GM08714 (cell line): ENCODE measurements at regions not wholly inside any gene's neighbourhood (a gene's known extent, or its start where the extent isn't known, plus 50 kb on each side); places are given as distances from the start of the nearest gene placed in this dataset.
"Not testable (repeated sequence)": the region's sequence is repeated elsewhere in the genome, so short reads cannot be mapped to it uniquely, and the experiment has no call there.

ENCODE experiments used
- H3K4me3 ChIP-seq: fragments of 200-500 bp; sonication (Bioruptor generic); 2 replicates; pipeline ENCODE4 v1.5.1; 2014; ENCODE audit warnings: mild to moderate bottlenecking, low read length, inconsistent platforms
- ZNF274 ChIP-seq: IDR thresholded peaks from 2 replicates; pipeline ENCODE4 v1.6.1; 2012; ENCODE audit warnings: mild to moderate bottlenecking, low read depth, low read length

DNA sequence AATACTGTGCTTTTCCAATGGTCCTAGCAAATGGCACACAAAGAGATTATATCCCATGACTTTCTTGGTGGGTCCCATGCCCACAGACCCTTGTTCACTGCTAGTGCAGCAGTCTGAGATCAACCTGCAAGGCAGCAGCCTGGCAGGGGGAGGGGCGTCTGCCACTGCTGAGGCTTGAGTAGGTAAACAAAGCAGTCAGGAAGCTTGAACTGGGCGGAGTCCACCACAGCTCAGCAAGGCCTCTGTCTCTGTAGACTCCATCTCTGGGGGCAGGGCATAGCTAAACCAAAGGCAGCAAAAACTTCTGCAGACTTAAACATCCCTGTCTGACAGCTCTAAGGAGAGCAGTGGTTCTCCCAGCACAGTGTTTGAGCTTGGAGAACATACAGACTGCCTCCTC is 82.9 kb downstream of the ZNF737 start:
- no peak overlapping the region for H3K4me3 ChIP-seq
- no peak for TF ChIP-seq ZNF274

DNA sequence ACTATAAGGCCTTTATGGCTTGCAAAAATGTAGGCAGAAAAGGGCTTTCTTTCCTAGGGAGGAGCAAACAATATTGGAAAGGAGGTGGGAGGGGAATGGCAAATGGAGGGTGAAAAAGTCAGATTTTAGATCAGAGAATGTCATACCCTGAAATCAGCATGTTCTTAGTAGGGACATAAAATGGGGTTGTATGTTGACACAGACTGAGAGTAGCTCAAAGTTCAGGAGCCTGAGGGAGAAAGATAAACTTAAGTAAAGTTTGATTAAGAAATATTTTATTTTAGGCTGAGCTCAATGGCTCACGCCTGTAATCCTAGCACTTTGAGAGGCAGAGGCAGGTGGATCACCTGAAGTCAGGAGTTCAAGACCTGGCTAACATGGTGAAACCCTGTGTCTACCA is 83.8 kb downstream of the ZNF737 start:
- no peak for TF ChIP-seq ZNF274
- H3K4me3 ChIP-seq, result no peak overlapping the region

DNA sequence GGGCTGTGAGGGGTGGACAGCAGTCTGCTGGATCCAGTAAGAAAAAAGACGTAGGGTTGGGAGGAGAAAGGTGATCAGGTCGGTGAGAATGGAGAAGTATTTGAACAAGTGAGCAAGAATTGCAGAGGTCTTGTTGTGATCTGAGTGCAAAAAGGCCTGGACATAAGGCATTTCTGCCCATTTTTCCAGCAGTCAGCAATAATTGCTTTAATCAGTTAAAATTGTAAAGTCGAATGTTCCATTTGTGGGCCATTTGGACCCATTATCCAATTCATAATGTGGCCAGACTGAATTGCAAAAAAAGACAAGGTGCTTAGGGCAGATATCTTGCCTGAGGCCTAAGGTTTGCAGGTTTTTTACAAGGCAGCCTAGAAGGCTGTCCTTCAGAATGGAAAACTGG is 86.1 kb downstream of the ZNF737 start:
- no peak for TF ChIP-seq ZNF274
- H3K4me3 ChIP-seq, result no peak overlapping the region

DNA sequence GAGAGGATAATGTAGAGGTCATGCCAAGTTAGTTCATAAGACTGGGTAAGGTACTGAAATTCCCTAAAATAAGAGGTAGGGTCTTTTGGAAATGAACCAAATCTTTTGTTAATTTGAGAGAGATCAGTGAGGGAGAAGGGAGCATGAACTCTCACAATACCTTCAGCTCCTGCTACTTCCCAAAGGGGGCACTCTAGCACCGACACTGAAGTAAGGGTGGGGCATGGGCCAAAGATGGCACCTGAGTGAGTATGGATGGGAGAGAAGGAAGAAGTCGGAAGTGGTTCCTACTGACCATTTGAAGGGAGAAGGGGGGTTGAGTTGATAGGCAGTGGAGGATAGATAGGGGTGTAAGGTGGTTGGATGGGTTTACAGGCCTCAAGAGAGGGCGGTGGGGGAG is 86.6 kb downstream of the ZNF737 start:
- TF ChIP-seq ZNF274, result no peak
- H3K4me3 ChIP-seq, result no peak overlapping the region

DNA sequence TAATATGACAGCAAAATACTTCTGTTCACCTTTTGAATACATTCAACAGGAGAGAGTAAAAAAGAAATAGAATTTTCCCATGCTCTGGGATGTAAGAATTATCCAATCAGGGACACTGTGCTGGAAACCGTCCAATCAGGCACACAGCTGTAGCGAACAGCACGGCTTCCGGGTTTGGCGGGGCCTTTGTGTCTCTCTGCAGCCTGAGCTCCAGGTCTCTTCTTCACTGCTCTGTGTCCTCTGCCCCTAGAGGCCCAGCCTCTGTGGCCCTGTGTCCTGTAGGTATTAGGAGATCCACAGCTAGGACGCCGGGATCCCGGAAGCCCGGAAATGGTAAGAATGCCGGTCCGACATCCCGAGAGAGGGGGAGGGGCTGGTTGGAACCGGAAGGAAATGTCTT is 92.7 kb downstream of the ZNF737 start:
- TF ChIP-seq ZNF274, result no peak

DNA sequence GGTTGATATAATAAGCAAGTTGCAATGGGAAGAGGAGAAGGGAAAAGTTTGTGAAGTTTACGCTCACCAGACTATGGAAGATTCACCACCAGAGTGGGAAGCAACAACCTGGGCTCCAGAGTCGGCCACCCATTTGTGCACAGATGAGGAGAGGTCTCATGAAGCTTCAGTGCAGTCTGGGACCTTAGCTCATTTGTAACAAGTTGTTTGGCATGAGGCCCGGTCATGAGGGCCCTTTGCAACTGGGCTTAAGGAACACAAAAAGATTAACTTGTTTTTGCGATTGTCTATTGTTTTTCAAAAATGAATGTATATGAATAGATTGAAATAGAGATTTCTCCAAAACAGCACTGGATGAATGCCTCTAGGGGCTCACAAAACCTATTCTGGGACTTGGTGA is 94.2 kb downstream of the ZNF737 start:
- no peak for TF ChIP-seq ZNF274
- no peak overlapping the region for H3K4me3 ChIP-seq

More for the DNA sequence above, 92.7 kb downstream of the ZNF737 start:
- H3K4me3 ChIP-seq, result no peak overlapping the region

- H3K4me3 ChIP-seq, result no peak overlapping the region
- no peak for TF ChIP-seq ZNF274
These were observed 95.0 kb downstream of the ZNF737 start for GRCh38 chr19:20470345-20471135.

GRCh38 chr19:20466638-20466990 is 99.0 kb downstream of the ZNF737 start:
- H3K4me3 ChIP-seq, result not testable (repeated sequence)

- H3K4me3 ChIP-seq, result not testable (repeated sequence)
These were observed 99.5 kb downstream of the ZNF737 start for GRCh38 chr19:20465922-20466637.

DNA sequence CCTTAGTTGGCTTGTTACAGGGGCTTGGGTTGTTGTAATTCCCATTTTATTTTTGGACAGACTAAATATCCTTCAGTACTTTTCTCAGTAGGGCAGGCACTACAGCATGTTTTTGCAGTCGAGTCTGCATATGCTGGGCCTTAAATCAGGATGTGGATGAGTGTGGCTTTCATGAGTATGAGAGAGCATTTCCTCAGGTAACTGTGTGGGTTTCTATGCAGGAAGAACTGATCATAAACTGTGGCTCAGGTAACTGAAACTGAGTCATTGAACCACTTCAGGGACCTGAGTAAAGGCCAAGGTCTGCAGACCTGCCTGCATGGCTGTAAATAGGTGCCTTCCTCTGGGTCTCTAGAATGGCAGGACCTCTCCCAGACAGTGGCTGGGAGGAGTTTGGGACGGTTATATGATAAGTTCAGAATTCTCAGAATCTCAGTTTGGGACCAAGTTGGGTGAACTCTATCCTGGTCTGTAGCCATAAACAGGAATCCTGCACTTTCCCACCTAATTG is 112.1 kb downstream of the ZNF737 start:
- H3K4me3 ChIP-seq, result no peak overlapping the region
- TF ChIP-seq ZNF274, result no peak

- H3K4me3 ChIP-seq, result no peak overlapping the region
- no peak for TF ChIP-seq ZNF274
These were observed 121.2 kb downstream of the ZNF737 start for GRCh38 chr19:20444202-20444885.

DNA sequence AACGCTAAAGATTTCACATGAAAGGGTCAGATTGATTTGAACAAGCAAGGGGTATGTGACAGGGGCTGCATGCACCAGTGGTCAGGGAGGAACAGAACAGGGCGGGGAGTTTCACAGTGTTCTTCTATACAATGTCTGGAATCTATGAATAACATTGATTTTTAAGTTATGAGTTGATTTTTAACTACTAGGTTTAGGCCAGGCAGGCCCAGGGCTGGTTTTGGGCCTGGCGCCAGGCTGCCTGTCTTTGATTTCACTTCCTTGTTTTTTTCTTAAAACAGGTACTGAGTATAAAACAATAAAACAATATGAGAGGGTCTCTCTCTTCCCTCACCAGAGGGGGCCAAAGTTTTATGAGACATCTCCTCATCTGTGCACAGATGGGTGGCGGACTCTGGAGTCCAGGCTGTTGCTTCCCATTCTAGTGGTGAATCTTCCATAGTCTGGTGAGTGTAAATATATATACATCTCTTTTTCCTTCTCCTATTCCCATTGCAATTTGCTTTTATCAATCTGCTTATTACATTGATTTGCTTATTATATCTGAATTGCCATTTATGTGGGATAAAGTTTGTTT is 133.2 kb downstream of the ZNF737 start:
- not testable (repeated sequence) for H3K4me3 ChIP-seq

GRCh38 chr19:20431826-20432225 is 133.8 kb downstream of the ZNF737 start:
- H3K4me3 ChIP-seq, result no peak overlapping the region
- TF ChIP-seq ZNF274, result no peak

- H3K4me3 ChIP-seq, result peak overlapping the region; percentile 83; the same call in 1 of the 2 replicates
- TF ChIP-seq ZNF274, result no peak
These were observed 142.0 kb downstream of the ZNF737 start for GRCh38 chr19:20423381-20424197.
